Sigmoid colon (tissue), 6 donors: ENCODE measurements at regions not wholly inside any gene's neighbourhood (a gene's known extent, or its start where the extent isn't known, plus 50 kb on each side); places are given as distances from the start of the nearest gene placed in this dataset.
"Not testable (repeated sequence)": the region's sequence is repeated elsewhere in the genome, so short reads cannot be mapped to it uniquely, and the experiment has no call there.

Experiments
- DNase-seq: peaks from one replicate; pipeline ENCODE4 v3.0.0-alpha.2; 2019
- H3K27ac ChIP-seq, 4 donors: fragments of 200-600 bp; sonication (generic); one replicate each; pipeline ENCODE4 v1.5.1; 2016 to 2019; ENCODE audit warnings: mild to moderate bottlenecking in 1 of 4
- H3K27me3 ChIP-seq, 3 donors: fragments of 200-600 bp; sonication (generic); one replicate each; pipeline ENCODE4 v1.5.1; 2019; ENCODE audit warnings: mild to moderate bottlenecking in 1 of 3
- H3K36me3 ChIP-seq, 4 donors: fragments of 200-600 bp; sonication (generic); one replicate each; pipeline ENCODE4 v1.5.1; 2016 to 2019
- H3K4me1 ChIP-seq, 4 donors: fragments of 200-600 bp; sonication (generic); one replicate each; pipeline ENCODE4 v1.5.1; 2017 to 2019
- H3K4me3 ChIP-seq, 4 donors: fragments of 200-600 bp; sonication (generic); one replicate each; pipeline ENCODE4 v1.5.1; 2017 to 2019; ENCODE audit warnings: mild to moderate bottlenecking in 2 of 4, moderate library complexity in 1 of 4
- H3K9me3 ChIP-seq, 4 donors: fragments of 200-600 bp in 3 of 4; sonication (generic) in 3 of 4; one replicate each; pipeline versions ENCODE4 v1.5.1 to v1.6.1; 2013 to 2019
- CTCF ChIP-seq, 4 experiments: fragments of 450-650 bp in 3 of 4; fragments of 200-600 bp in 1 of 4; IDR thresholded peaks; one replicate each; pipeline ENCODE4 v1.5.1; 2016 to 2019; ENCODE audit warnings: antibody characterized with exemption in 4 of 4, mild to moderate bottlenecking in 3 of 4, moderate library complexity in 2 of 4
- EP300 ChIP-seq, 4 donors: sonication (generic); formaldehyde crosslinking; IDR thresholded peaks; one replicate each; pipeline ENCODE4 v1.6.1; 2017; ENCODE audit warnings: antibody characterized with exemption in 4 of 4
- POLR2A ChIP-seq, 2 donors: fragments of 450-650 bp; IDR thresholded peaks; one replicate each; pipeline ENCODE4 v1.6.1; 2016; ENCODE audit warnings: antibody characterized with exemption in 2 of 2, mild to moderate bottlenecking in 2 of 2, moderate library complexity in 2 of 2
- POLR2AphosphoS5 ChIP-seq, 4 donors: sonication (generic); formaldehyde crosslinking; IDR thresholded peaks; one replicate each; pipeline ENCODE4 v1.6.1; 2017; ENCODE audit warnings: antibody characterized with exemption in 4 of 4
- WGBS, 2 donors: extraction: QIAGEN DNeasy Blood & Tissue Kit; methylation state at CpG; one replicate each; pipeline ENCODE4 v1.1.7; 2013; 5-methylcytosine and 5-hydroxymethylcytosine counted together
- intact Hi-C: fragments of 100-400 bp; cut with DNase I; formaldehyde crosslinking; loops from one replicate; pipeline ENCODE4 v1.15.1; 2023
- donor health status: healthy with polysubstance abuse.
- donor health status: healthy.

DNA sequence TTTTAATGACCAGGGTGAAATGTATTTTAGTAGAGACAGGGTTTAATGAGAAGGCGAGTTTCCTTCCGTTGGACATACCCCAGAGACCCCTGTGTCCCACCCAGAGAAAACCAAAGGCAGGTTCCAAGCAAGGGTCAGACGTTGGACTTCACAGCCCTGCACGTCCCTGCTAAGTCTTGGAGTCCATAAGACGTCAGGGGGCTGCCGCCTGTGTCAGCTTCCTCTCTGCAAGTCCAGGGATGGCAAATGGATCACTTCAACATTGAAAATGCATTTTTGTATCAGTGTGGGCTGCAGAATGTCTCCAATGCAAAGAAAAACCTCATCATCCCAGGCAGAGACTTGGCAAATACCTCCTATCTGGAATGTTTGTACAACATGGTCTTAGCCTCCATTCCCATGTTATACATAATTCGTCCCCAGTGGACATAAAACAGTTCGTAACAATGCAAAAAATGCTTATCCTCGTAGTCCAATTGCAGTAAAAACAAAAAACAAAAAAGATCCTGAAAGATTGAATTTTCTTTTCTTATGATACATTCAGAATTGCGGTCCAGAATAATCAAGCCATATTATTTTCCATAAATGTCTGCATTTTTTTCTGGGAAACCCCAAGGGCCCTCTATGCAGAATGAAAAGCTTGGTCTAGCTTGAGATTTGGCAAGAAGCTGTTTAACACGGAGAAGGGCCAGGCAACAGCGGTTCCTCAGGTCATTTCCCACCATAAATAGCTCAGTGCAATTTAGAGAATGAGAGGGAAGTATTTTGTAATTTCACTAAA, 190.9 kb downstream of the SHOX start:
- H3K9me3 ChIP-seq, result peaks cover 0 to 4% (median 2%) of the 10 kb centered on the region in 4 donors
- TF ChIP-seq POLR2A (IDR thresholded peaks at IDR 0.05) (no peak), CTCF (IDR thresholded peaks at IDR 0.05) (no peak)
- peaks cover 0 to 6% (median 0%) of the 10 kb centered on the region in 4 donors for H3K4me1 ChIP-seq
- no peak overlapping the region for H3K4me3 ChIP-seq
- H3K27ac ChIP-seq, result no peak overlapping the region
- 75% methylated on average over 12 of the region's 12 CpGs for WGBS, 2 donors
- intact Hi-C loops, result no loop called here
- H3K36me3 ChIP-seq, result no peaks in the 10 kb centered on the region
- no peak for DNase-seq
- no peaks in the 10 kb centered on the region for H3K27me3 ChIP-seq

- intact Hi-C loops, result no loop called here
- Histone ChIP-seq H3K9me3 (peaks cover 0 to 4% (median 2%) of the 10 kb centered on the region in 4 donors), H3K4me1 (no peaks in the 10 kb centered on the region), H3K36me3 (no peaks in the 10 kb centered on the region), H3K27ac (no peak overlapping the region), H3K27me3 (no peaks in the 10 kb centered on the region), H3K4me3 (no peak overlapping the region)
- no peak for DNase-seq
- TF ChIP-seq CTCF (IDR thresholded peaks at IDR 0.05), result no peak
- no peak for TF ChIP-seq EP300 (IDR thresholded peaks at IDR 0.05)
- no peak for TF ChIP-seq POLR2A (IDR thresholded peaks at IDR 0.05)
- TF ChIP-seq POLR2AphosphoS5 (IDR thresholded peaks at IDR 0.05), result no peak
- WGBS, 2 donors, result 91 to 95% methylated on average over 15 of the region's 15 CpGs
These were observed 189.1 kb downstream of the SHOX start for GRCh38 chrX:819684-820083.

DNA sequence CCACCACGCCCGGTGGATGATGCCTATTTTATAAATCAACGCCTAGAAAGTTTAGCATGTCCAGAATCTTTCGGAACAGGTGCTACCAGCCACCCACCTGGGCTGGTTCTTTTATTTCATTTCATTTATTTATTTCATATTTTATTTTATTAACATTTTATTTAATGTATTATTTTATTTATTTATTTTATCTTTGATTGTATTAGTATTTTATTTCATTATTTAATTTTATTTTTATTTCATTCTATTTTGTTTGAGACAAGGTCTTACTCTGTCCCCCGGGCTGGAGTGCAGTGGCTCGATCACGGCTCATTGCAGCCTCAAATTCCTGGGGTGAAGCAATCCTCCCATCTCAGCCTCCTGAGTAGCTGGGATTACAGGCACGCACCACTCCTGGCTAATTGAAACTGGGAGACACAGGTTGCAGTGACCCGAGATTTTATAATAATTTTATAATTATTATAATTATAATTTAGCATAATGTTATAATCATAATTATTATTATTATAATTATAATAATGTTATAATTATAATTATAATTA, 187.2 kb downstream of the SHOX start:
- no peak for DNase-seq
- intact Hi-C loops, result no loop called here
- Histone ChIP-seq H3K27me3 (no peaks in the 10 kb centered on the region), H3K9me3 (peaks cover 0 to 4% (median 2%) of the 10 kb centered on the region in 4 donors), H3K4me3 (no peak overlapping the region), H3K4me1 (no peaks in the 10 kb centered on the region), H3K36me3 (no peaks in the 10 kb centered on the region), H3K27ac (no peak overlapping the region)
- WGBS, 2 donors, result 95% methylated on average over 9 of the region's 9 CpGs
- no peak for TF ChIP-seq POLR2AphosphoS5 (IDR thresholded peaks at IDR 0.05)
- TF ChIP-seq POLR2A (IDR thresholded peaks at IDR 0.05), result no peak
- TF ChIP-seq EP300 (IDR thresholded peaks at IDR 0.05), result no peak
- no peak for TF ChIP-seq CTCF (IDR thresholded peaks at IDR 0.05)

DNA sequence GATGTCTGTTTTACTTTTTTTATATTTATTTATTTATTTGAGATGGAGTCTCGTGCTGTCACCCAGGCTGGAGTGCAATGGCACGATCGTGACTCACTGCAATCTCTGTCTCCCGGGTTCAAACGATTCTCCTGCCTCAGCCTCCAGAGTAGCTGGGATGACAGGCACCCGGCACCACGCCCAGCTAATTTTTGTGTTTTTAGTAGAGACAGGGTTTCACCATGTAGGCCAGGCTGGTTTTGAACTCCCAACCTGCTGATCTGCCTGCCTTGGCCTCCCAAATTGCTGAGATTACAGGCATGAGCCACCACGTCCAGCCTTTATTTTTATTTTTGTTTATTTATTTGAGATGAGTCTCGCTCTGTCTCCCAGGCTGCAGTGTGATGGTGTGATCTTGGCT, 186.6 kb downstream of the SHOX start:
- H3K36me3 ChIP-seq, H3K4me1 ChIP-seq, H3K27ac ChIP-seq, DNase-seq, intact Hi-C loops, H3K9me3 ChIP-seq, H3K27me3 ChIP-seq, H3K4me3 ChIP-seq: not testable (repeated sequence)
- 88 to 91% methylated on average over 9 of the region's 9 CpGs for WGBS, 2 donors

DNA sequence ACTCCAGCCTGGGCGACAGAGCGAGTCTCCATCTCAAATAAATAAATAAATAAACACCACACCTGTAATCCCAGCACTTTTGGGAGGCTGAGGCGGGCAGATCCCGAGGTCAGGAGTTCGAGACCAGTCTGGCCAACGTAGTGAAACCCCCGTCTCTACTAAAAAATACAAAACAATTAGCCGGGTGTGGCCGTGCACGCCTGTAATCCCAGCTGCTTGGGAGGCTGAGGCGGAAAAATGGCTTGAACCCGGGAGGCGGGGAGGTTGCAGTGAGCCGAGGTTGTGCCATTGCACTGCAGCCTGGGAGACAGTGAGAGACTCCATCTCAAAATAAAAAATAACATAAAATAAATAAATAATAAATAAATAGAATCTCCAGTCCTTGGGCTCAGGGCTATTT, 185.8 kb downstream of the SHOX start:
- no peak for TF ChIP-seq EP300 (IDR thresholded peaks at IDR 0.05)
- 93 to 95% methylated on average over 14 of the region's 14 CpGs for WGBS, 2 donors
- intact Hi-C loops, result no loop called here

GRCh38 chrX:810186-810585, 179.6 kb downstream of the SHOX start:
- WGBS, 2 donors, result 92 to 93% methylated on average over 5 of the region's 5 CpGs
- Histone ChIP-seq H3K9me3 (peaks cover 0 to 3% (median 0%) of the 10 kb centered on the region in 4 donors), H3K4me1 (no peaks in the 10 kb centered on the region), H3K27me3 (peaks cover 0 to 4% (median 0%) of the 10 kb centered on the region in 3 donors), H3K36me3 (no peaks in the 10 kb centered on the region), H3K4me3 (no peak overlapping the region), H3K27ac (no peak overlapping the region)
- no peak for DNase-seq
- intact Hi-C loops, result no loop called here
- no peak for TF ChIP-seq CTCF (IDR thresholded peaks at IDR 0.05)
- TF ChIP-seq POLR2AphosphoS5 (IDR thresholded peaks at IDR 0.05), result no peak
- TF ChIP-seq EP300 (IDR thresholded peaks at IDR 0.05), result no peak
- no peak for TF ChIP-seq POLR2A (IDR thresholded peaks at IDR 0.05)

More for the DNA sequence above, 185.8 kb downstream of the SHOX start:
- no peaks in the 10 kb centered on the region for H3K4me1 ChIP-seq
- H3K27ac ChIP-seq, result no peak overlapping the region
- H3K4me3 ChIP-seq, result no peak overlapping the region
- H3K9me3 ChIP-seq, result peaks cover 0 to 4% (median 2%) of the 10 kb centered on the region in 4 donors
- no peak for DNase-seq
- H3K27me3 ChIP-seq, result no peaks in the 10 kb centered on the region
- H3K36me3 ChIP-seq, result no peaks in the 10 kb centered on the region
